Pancreas (tissue), 10 donors: ENCODE measurements at regions not wholly inside any gene's neighbourhood (a gene's known extent, or its start where the extent isn't known, plus 50 kb on each side); places are given as distances from the start of the nearest gene placed in this dataset.

Experiments
- ATAC-seq, 4 donors: fragments of 200-7000 bp; cut with Tn5 transposase; one replicate each; pipeline versions ENCODE4 v1.8.0 to v1.9.1; 2020; ENCODE audit warnings: mild to moderate bottlenecking in 4 of 4, moderate library complexity in 4 of 4
- DNase-seq, 6 donors: peaks; one replicate each; pipeline ENCODE4 v3.0.0-alpha.2; 2020
- FAIRE-seq: peaks from 2 replicates; lab custom pipeline; 2012; peaks lifted over from hg19 to GRCh38; lab: Jason Lieb, UNC
- H3K27ac ChIP-seq, 4 donors: fragments of 200-600 bp; sonication (generic); 1 replicate in 3 of 4; 2 replicates in 1 of 4; pipeline versions ENCODE4 v1.5.0 to v1.8.0; 2020
- H3K27me3 ChIP-seq, 4 donors: fragments of 200-600 bp; one replicate each; pipeline ENCODE4 v1.8.0; 2021
- H3K36me3 ChIP-seq, 3 donors: fragments of 200-600 bp; sonication (generic) in 1 of 3; one replicate each; pipeline versions ENCODE4 v1.5.0 to v1.8.0; 2020 to 2021
- H3K4me1 ChIP-seq, 3 donors: fragments of 200-600 bp; one replicate each; pipeline ENCODE4 v1.8.0; 2021
- H3K4me3 ChIP-seq, 4 donors: fragments of 200-600 bp; sonication (generic) in 2 of 4; one replicate each; pipeline versions ENCODE4 v1.5.0 to v1.8.0; 2020 to 2021
- H3K9me3 ChIP-seq, 4 donors: fragments of 200-600 bp; one replicate each; pipeline ENCODE4 v1.8.0; 2021
- WGBS, 2 donors: extraction: QIAGEN DNeasy Blood & Tissue Kit; methylation state at CpG; one replicate each; pipeline ENCODE4 v1.1.7; 2013; 5-methylcytosine and 5-hydroxymethylcytosine counted together
- intact Hi-C, 3 donors: fragments of 100-400 bp; cut with DNase I; formaldehyde crosslinking; loops; one replicate each; pipeline versions ENCODE4 v1.11.1 to v1.14.2; 2022
- TF ChIP-seq, protein P1 (sequence below), 4 donors: fragments of 200-600 bp; sonication (generic) in 3 of 4; IDR thresholded peaks; one replicate each; pipeline versions ENCODE4 v1.5.0 to v1.8.0; 2021; ENCODE audit warnings: antibody characterized with exemption in 4 of 4
- donor health status: healthy with polysubstance abuse.
- donor health status: DM: no; HTN: no; CAD: no; lungs with moderate emphysema.
- donor health status: DM: no; HTN: no; CAD: no.
- donor health status: control.
- donor health status: control.
- donor health status: Bipolar disorder and iron deficiency.
- donor health status: DM: yes; HTN: yes; CAD: no.
- donor health status: DM: no; HTN: no; CAD: no.
- donor health status: DM: no; HTN: no; CAD: no.
- donor health status: DM: yes; HTN: yes; CAD: no.

DNA sequence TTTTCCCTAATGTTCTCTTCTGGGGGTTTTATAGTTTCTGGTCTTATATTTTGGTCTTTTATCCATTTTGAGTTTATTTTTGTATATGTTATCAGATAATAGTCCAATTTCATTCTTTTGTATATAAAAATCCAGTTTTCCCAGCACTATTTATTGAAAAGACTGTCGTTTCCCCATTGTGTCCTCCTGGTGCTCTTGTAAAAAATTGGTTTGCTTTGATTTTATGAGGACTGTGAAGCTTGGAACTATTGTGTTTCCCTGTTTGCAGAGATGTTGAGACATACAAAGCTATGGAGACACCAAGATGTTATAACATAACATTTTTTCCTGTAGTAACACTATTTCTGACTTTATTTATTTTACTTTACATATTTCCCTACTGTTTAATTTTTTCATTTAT lies 163.3 kb upstream of the TUT7 start:
- WGBS, 2 donors = 66 to 83% methylated on average over 1 of the region's 1 CpG
- Histone ChIP-seq H3K27ac (no peak overlapping the region), H3K36me3 (no peaks in the 10 kb centered on the region), H3K4me1 (no peaks in the 10 kb centered on the region), H3K4me3 (no peak overlapping the region), H3K9me3 (no peaks in the 10 kb centered on the region), H3K27me3 (no peaks in the 10 kb centered on the region)
- TF ChIP-seq, protein P1, sequence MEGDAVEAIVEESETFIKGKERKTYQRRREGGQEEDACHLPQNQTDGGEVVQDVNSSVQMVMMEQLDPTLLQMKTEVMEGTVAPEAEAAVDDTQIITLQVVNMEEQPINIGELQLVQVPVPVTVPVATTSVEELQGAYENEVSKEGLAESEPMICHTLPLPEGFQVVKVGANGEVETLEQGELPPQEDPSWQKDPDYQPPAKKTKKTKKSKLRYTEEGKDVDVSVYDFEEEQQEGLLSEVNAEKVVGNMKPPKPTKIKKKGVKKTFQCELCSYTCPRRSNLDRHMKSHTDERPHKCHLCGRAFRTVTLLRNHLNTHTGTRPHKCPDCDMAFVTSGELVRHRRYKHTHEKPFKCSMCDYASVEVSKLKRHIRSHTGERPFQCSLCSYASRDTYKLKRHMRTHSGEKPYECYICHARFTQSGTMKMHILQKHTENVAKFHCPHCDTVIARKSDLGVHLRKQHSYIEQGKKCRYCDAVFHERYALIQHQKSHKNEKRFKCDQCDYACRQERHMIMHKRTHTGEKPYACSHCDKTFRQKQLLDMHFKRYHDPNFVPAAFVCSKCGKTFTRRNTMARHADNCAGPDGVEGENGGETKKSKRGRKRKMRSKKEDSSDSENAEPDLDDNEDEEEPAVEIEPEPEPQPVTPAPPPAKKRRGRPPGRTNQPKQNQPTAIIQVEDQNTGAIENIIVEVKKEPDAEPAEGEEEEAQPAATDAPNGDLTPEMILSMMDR (IDR thresholded peaks at IDR 0.05) = no peak
- FAIRE-seq = no peak
- no peak for DNase-seq
- intact Hi-C loops = no loop called here
- no peak for ATAC-seq

DNA sequence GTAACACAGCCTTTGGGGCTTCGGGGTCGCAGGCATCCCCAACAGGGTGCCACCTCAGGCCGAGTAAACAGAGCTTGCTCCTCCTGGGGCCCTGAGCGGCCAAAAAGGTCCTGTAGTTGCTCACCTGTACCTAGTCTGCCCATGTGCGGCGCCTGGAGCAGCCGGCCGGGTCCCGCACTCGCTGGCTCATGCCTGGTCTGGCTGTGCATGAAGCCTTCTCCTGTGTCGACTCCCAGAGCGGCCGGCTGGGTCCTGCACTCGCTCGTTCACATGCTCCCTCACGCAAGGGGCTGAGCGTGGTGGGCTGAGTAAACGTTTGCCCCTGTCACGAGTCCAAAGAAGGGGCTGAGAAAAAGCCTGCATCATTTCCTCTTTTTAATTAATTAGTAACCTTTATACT lies 162.4 kb upstream of the TUT7 start:
- H3K36me3 ChIP-seq = no peaks in the 10 kb centered on the region
- ATAC-seq = no peak
- WGBS, 2 donors = 79 to 83% methylated on average over 19 of the region's 19 CpGs
- H3K4me3 ChIP-seq = no peak overlapping the region
- no peak for FAIRE-seq
- H3K9me3 ChIP-seq = no peaks in the 10 kb centered on the region
- intact Hi-C loops = no loop called here
- H3K4me1 ChIP-seq = no peaks in the 10 kb centered on the region
- peak overlapping the region in 3 of 4 donors; percentile 37 to 60 (median 50) for H3K27ac ChIP-seq
- no peaks in the 10 kb centered on the region for H3K27me3 ChIP-seq
- TF ChIP-seq, protein P1 (IDR thresholded peaks at IDR 0.05) = no peak
- peak in 1 of 6 donors; percentile 64 for DNase-seq

DNA sequence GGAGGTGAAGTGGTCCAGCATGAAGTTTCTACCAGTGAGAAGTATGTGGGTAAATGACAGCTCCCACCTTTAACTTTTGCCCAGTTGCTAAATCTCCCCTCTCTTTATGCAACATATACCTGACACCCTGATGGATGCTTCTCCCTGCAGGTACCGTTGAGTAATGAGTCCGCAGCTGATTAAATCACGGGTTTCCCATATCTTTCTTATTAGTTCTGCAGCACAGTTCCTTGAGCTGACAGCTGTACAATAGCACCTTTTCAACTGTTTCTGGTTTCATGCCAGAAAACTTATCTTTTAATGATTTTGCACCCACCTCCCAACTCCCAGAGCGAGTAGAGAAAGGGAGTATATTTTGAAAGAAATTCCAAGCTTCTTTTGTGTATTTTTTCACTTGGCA lies 161.0 kb upstream of the TUT7 start:
- DNase-seq = peak in 1 of 6 donors; percentile 27
- 8 to 9% methylated on average over 4 of the region's 4 CpGs for WGBS, 2 donors
- peak; percentile 32 to 87 (median 82) for ATAC-seq
- TF ChIP-seq, protein P1 (IDR thresholded peaks at IDR 0.05) = no peak
- FAIRE-seq = no peak
- no peaks in the 10 kb centered on the region for H3K27me3 ChIP-seq
- intact Hi-C loops = no loop called here
- no peaks in the 10 kb centered on the region for H3K4me1 ChIP-seq
- H3K9me3 ChIP-seq = no peaks in the 10 kb centered on the region
- H3K27ac ChIP-seq = peak overlapping the region in 1 of 4 donors; percentile 37
- H3K4me3 ChIP-seq = no peak overlapping the region
- H3K36me3 ChIP-seq = no peaks in the 10 kb centered on the region

DNA sequence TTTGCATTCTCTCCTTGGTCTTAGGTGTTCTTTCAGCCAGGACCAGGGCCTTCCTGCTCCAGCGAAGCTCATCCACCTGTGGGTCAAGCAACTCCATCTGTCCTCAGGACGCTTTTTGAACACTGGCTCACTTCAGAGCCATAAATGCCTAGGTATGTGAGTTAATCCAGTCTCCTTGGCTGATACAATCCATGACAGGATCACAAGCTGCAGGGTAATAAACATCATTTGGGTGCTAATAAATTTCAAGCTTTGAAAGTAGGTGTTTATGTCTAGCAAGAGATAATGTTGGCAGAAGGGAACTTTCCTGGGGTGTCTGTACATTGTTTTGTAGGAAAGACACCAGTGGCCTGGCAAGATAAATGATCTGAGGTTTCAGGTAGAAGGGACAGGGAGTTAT lies 159.2 kb upstream of the TUT7 start:
- no peaks in the 10 kb centered on the region for H3K36me3 ChIP-seq
- no peaks in the 10 kb centered on the region for H3K9me3 ChIP-seq
- no peak overlapping the region for H3K27ac ChIP-seq
- H3K4me1 ChIP-seq = no peaks in the 10 kb centered on the region
- H3K4me3 ChIP-seq = no peak overlapping the region
- ATAC-seq (no peak), FAIRE-seq (no peak), DNase-seq (no peak)
- WGBS, 2 donors = 71 to 81% methylated on average over 2 of the region's 2 CpGs
- intact Hi-C loops = no loop called here
- TF ChIP-seq, protein P1 (IDR thresholded peaks at IDR 0.05) = no peak
- H3K27me3 ChIP-seq = no peaks in the 10 kb centered on the region

DNA sequence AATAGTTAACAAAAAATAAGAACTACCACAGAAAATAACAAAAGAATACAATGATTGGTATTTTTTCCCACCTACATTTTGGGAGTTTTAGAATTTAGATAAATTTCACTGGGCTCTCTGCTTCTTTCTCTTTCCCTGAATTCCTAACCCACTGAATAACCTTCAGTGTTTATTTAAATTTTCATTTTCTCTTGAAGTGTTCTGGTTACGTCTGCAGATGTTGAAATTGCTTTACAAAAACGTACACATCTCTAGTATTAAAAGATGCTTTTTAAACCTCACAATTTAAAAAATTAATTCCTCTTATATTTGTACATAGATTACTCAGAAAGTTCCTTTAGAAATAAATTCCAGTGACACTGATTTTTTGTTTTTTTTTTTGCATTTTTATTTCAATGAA lies 158.7 kb upstream of the TUT7 start:
- ATAC-seq = no peak

More for the DNA sequence above, 158.7 kb upstream of the TUT7 start:
- intact Hi-C loops = no loop called here
- Histone ChIP-seq H3K27me3 (no peaks in the 10 kb centered on the region), H3K36me3 (no peaks in the 10 kb centered on the region), H3K9me3 (no peaks in the 10 kb centered on the region), H3K4me3 (no peak overlapping the region), H3K4me1 (no peaks in the 10 kb centered on the region), H3K27ac (no peak overlapping the region)
- TF ChIP-seq, protein P1 (IDR thresholded peaks at IDR 0.05) = no peak
- no peak for FAIRE-seq
- 81% methylated on average over 2 of the region's 2 CpGs for WGBS, 2 donors
- no peak for DNase-seq
